ENCODE measurements at regions not wholly inside any gene's neighbourhood (a gene's known extent, or its start where the extent isn't known, plus 50 kb on each side); places are given as distances from the start of the nearest gene placed in this dataset.

GRCh38 chr2:181177376-181177775, 197.0 kb downstream of the UBE2E3 start:
- H3K4me1 Mint-ChIP-seq, result peaks cover 18% of the 10 kb centered on the region
- peaks cover 10% of the 10 kb centered on the region for H3K9me3 Mint-ChIP-seq
- H3K27ac Mint-ChIP-seq (ENCODE audit: low read depth), result no peak overlapping the region
- peaks cover 3% of the 10 kb centered on the region for H3K36me3 Mint-ChIP-seq (ENCODE audit: insufficient read depth)
- no peaks in the 10 kb centered on the region for H3K27me3 Mint-ChIP-seq
- no peak overlapping the region for H3K4me3 Mint-ChIP-seq
- DNase-seq (ENCODE audit: low spot score in 2 of 2) (no peak), ATAC-seq (replicated peaks; ENCODE audit: extremely low read depth, poor library complexity, severe bottlenecking) (no peak)

DNA sequence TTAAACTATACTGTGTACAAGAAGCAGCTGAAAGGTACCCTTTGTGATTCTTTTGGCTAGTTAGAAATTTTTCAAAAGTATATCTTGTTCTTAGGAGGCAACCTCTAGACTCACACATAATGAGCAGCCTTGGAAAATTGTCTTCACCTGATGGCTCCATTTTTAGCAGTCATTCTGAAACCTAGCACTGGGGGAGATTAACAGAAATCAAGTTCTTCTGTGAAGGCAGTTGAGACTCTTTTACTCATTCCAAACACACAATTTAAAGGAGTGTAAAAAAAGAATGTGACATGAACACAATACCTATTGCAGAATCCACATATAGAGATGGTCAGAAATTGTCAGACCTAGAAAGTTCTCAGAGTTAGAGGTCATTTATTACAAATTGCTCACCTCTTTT, 197.7 kb downstream of the UBE2E3 start:
- peaks cover 18% of the 10 kb centered on the region for H3K4me1 Mint-ChIP-seq
- no peaks in the 10 kb centered on the region for H3K27me3 Mint-ChIP-seq
- peaks cover 10% of the 10 kb centered on the region for H3K9me3 Mint-ChIP-seq
- no peak for ATAC-seq (replicated peaks; ENCODE audit: extremely low read depth, poor library complexity, severe bottlenecking)
- peak overlapping the region; percentile 20 for H3K4me3 Mint-ChIP-seq
- peak overlapping the region; percentile 85 for H3K27ac Mint-ChIP-seq (ENCODE audit: low read depth)
- DNase-seq (ENCODE audit: low spot score in 2 of 2), result no peak
- H3K36me3 Mint-ChIP-seq (ENCODE audit: insufficient read depth), result peaks cover 3% of the 10 kb centered on the region

DNA sequence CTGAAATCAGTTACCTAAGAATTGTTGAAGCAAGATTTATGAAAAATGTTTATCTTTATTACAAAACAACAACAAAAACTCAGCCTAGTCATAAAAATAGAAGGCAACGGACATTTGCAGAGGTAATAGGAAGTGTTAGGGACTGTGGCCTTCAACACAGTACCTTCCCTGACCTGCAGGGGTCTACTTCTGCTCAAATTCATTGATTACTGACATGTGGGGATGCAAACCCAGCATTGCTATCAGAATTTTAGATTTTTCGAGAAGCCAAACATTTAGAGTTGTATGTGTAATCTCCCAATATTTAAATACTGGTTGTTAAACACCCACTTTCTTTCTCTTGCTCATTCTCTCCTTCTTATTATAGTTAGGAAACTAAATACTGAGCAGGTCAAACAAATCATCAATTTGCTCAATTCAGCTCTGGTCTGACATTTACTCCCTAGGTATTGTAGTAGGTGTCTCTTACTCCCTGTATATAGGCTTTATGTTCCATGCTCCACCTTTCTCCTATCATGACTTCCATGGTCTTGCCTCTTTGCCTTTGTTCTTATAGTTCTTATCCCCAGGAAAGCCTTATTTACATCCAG, 198.5 kb downstream of the UBE2E3 start:
- Mint-ChIP-seq H3K27me3 (no peaks in the 10 kb centered on the region), H3K4me3 (peak overlapping the region; percentile 20), H3K9me3 (peaks cover 7% of the 10 kb centered on the region), H3K27ac (ENCODE audit: low read depth) (peak overlapping the region; percentile 85), H3K4me1 (peaks cover 18% of the 10 kb centered on the region), H3K36me3 (ENCODE audit: insufficient read depth) (peaks cover 3% of the 10 kb centered on the region)
- no peak for DNase-seq (ENCODE audit: low spot score in 2 of 2)
- ATAC-seq (replicated peaks; ENCODE audit: extremely low read depth, poor library complexity, severe bottlenecking), result peak; percentile 70

DNA sequence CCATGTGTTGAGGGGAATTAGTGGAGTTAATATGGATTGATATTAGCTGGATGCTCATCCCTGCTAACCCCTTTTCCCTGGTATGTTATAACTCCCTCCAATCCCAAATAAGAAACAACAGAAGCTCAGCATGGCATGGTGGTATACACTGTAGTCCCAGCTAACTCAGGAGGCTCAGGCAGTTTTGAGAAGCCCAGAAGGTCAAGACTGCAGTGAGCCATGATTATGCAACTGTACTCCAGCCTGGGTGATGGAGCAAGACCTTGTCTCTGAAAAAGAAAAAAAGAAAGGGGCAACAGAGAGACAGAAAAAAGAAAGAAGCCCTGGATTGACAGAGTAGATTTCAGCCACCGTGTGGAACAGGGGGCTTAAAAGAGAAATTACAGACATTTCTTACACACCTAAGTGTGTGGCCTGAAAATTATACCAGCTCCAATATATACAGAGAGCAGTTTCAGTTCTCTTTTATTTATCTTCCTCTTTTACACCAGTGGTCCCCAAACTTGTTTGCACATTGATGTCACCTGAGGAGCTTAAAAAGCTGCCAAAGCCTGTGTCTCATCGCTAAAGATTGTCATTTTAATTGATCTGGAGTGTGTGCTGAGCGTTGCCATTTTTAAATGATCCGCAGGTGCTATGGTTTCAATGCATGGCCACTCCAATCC, 203.6 kb downstream of the UBE2E3 start:
- DNase-seq (ENCODE audit: low spot score in 2 of 2), result no peak
- Mint-ChIP-seq H3K4me1 (peaks cover 28% of the 10 kb centered on the region), H3K4me3 (no peak overlapping the region), H3K27ac (ENCODE audit: low read depth) (no peak overlapping the region), H3K36me3 (ENCODE audit: insufficient read depth) (peaks cover 4% of the 10 kb centered on the region), H3K27me3 (no peaks in the 10 kb centered on the region), H3K9me3 (peaks cover 6% of the 10 kb centered on the region)
- ATAC-seq (replicated peaks; ENCODE audit: extremely low read depth, poor library complexity, severe bottlenecking), result no peak

DNA sequence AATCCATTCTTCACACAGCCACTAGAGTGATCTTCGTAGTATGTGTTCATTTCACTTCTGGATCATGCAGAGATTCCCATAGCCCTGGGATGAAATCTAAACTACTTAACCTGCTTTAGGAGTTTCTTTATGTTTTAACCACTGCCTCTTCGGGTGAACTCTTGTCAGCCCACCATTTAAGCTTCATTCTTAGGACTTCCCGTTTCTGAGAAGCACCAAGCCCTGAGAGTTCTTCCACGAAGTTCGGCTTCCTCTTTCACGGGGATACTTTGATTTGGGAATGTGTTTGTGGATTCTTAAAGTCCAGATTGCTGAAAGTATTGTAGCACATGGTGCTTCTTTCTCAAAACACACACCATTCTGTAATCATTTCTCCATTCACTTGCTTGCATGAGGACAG, 205.0 kb downstream of the UBE2E3 start:
- Mint-ChIP-seq H3K27ac (ENCODE audit: low read depth) (no peak overlapping the region), H3K4me3 (no peak overlapping the region)

DNA sequence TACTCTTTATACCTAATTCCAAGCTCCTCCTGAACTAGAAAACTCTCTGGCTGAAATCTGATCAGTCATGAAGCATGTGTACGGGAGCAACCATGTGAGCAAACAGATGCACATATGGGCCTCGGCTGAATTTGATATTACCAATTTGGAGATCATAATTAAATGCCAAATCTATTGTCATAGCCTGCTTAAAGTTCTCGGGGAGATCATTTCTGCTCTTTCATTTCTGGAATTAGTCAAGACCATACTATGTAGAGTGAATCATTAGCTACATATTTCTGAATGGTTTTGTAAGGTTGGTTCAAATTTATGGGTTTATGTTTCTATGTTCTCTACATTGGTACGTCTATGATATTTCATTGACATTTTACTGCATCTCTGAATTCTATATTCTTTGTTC, 205.5 kb downstream of the UBE2E3 start:
- ATAC-seq (replicated peaks; ENCODE audit: extremely low read depth, poor library complexity, severe bottlenecking) (no peak), DNase-seq (ENCODE audit: low spot score in 2 of 2) (no peak)
- no peaks in the 10 kb centered on the region for H3K27me3 Mint-ChIP-seq
- no peak overlapping the region for H3K27ac Mint-ChIP-seq (ENCODE audit: low read depth)
- peaks cover 5% of the 10 kb centered on the region for H3K36me3 Mint-ChIP-seq (ENCODE audit: insufficient read depth)
- no peaks in the 10 kb centered on the region for H3K9me3 Mint-ChIP-seq
- H3K4me1 Mint-ChIP-seq, result peaks cover 23% of the 10 kb centered on the region
- H3K4me3 Mint-ChIP-seq, result no peak overlapping the region

More for the DNA sequence above, 205.0 kb downstream of the UBE2E3 start:
- Mint-ChIP-seq H3K36me3 (ENCODE audit: insufficient read depth) (peaks cover 5% of the 10 kb centered on the region), H3K9me3 (no peaks in the 10 kb centered on the region), H3K27me3 (no peaks in the 10 kb centered on the region), H3K4me1 (peaks cover 18% of the 10 kb centered on the region)
- ATAC-seq (replicated peaks; ENCODE audit: extremely low read depth, poor library complexity, severe bottlenecking), result no peak
- no peak for DNase-seq (ENCODE audit: low spot score in 2 of 2)

- no peak for ATAC-seq (replicated peaks; ENCODE audit: extremely low read depth, poor library complexity, severe bottlenecking)
- Mint-ChIP-seq H3K27ac (ENCODE audit: low read depth) (no peak overlapping the region), H3K4me3 (no peak overlapping the region), H3K27me3 (no peaks in the 10 kb centered on the region), H3K36me3 (ENCODE audit: insufficient read depth) (peaks cover 5% of the 10 kb centered on the region), H3K4me1 (peaks cover 29% of the 10 kb centered on the region), H3K9me3 (peaks cover 5% of the 10 kb centered on the region)
- DNase-seq (ENCODE audit: low spot score in 2 of 2), result no peak
Measured at GRCh38 chr2:181188605-181189004, 208.2 kb downstream of the UBE2E3 start.

DNA sequence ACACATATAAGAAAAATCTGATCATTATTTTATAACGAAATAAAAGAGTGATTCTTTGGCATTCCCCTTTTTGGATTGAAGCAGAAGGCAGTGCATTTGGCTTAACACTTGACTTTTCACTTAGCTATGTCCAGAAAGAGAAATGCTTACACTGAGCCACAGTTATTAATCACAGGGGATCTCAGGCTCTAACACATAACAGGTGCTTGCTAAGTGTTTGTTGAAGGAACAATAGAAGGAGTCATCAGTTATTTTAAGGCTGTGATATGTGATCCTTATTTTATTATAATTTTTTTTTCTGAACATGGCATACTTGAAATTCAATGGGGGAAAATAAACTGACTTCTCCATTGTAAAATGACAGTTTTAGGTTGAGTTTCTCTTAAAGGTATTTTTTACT, 209.5 kb downstream of the UBE2E3 start:
- ATAC-seq (replicated peaks; ENCODE audit: extremely low read depth, poor library complexity, severe bottlenecking) (no peak), DNase-seq (ENCODE audit: low spot score in 2 of 2) (no peak)
- H3K27me3 Mint-ChIP-seq, result no peaks in the 10 kb centered on the region
- peaks cover 5% of the 10 kb centered on the region for H3K9me3 Mint-ChIP-seq
- no peak overlapping the region for H3K4me3 Mint-ChIP-seq
- no peak overlapping the region for H3K27ac Mint-ChIP-seq (ENCODE audit: low read depth)
- H3K36me3 Mint-ChIP-seq (ENCODE audit: insufficient read depth), result peaks cover 5% of the 10 kb centered on the region
- peaks cover 28% of the 10 kb centered on the region for H3K4me1 Mint-ChIP-seq

DNA sequence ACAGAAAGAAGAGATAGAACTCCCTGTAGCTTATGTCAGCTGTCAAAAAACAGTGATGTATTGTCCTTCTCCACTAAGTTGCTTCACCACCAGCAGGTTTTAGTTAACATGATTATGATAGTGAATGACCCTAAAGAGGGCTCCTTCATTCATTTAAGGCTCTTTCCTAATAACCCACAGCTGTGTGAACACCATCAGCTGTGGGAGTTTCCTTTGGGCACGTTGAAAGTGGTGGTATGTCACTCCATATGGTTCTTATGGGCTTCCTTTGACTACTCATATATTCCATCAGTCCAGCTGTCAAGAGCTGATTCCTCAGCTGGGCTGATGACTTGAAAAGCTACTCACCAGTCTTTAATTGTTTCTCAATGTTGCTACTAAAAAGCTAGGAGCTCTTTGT, 210.3 kb downstream of the UBE2E3 start:
- H3K4me1 Mint-ChIP-seq, result peaks cover 20% of the 10 kb centered on the region
- ATAC-seq (replicated peaks; ENCODE audit: extremely low read depth, poor library complexity, severe bottlenecking), result no peak

DNA sequence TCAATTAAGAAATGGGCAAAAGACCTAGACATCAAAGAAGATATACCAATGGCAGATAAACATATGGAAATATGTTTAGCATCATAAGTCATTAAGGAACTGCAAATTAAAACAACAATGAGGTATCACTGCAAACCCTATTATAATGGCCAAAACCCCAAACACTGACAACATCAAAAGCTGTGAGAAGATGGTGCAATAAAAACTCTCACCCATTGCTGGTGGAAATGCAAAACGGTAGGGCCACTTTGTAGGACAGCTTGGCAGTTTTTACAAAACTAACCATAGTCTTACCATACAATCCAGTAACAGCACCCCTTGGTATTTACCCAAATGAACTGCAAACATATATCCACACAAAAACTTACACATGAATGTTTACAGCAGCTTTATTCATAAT, 213.1 kb downstream of the UBE2E3 start:
- H3K4me3 Mint-ChIP-seq, result no peak overlapping the region
- ATAC-seq (replicated peaks; ENCODE audit: extremely low read depth, poor library complexity, severe bottlenecking) (no peak), DNase-seq (ENCODE audit: low spot score in 2 of 2) (no peak)
- H3K36me3 Mint-ChIP-seq (ENCODE audit: insufficient read depth), result peaks cover 3% of the 10 kb centered on the region
- no peak overlapping the region for H3K27ac Mint-ChIP-seq (ENCODE audit: low read depth)
- no peaks in the 10 kb centered on the region for H3K27me3 Mint-ChIP-seq
- H3K9me3 Mint-ChIP-seq, result peaks cover 5% of the 10 kb centered on the region
- peaks cover 36% of the 10 kb centered on the region for H3K4me1 Mint-ChIP-seq

More for the DNA sequence above, 210.3 kb downstream of the UBE2E3 start:
- Mint-ChIP-seq H3K27ac (ENCODE audit: low read depth) (no peak overlapping the region), H3K36me3 (ENCODE audit: insufficient read depth) (peaks cover 3% of the 10 kb centered on the region), H3K9me3 (peaks cover 5% of the 10 kb centered on the region), H3K27me3 (no peaks in the 10 kb centered on the region), H3K4me3 (no peak overlapping the region)
- no peak for DNase-seq (ENCODE audit: low spot score in 2 of 2)

GRCh38 chr2:181196401-181196800, 216.0 kb downstream of the UBE2E3 start:
- Mint-ChIP-seq H3K9me3 (peaks cover 12% of the 10 kb centered on the region), H3K27ac (ENCODE audit: low read depth) (peak overlapping the region; percentile 2), H3K4me3 (peak overlapping the region; percentile 36), H3K4me1 (peaks cover 39% of the 10 kb centered on the region), H3K27me3 (no peaks in the 10 kb centered on the region), H3K36me3 (ENCODE audit: insufficient read depth) (no peaks in the 10 kb centered on the region)
- DNase-seq (ENCODE audit: low spot score in 2 of 2) (no peak), ATAC-seq (replicated peaks; ENCODE audit: extremely low read depth, poor library complexity, severe bottlenecking) (no peak)

- H3K4me1 Mint-ChIP-seq, result peaks cover 41% of the 10 kb centered on the region
Measured at GRCh38 chr2:181197140-181197760, 216.8 kb downstream of the UBE2E3 start.

More at GRCh38 chr2:181197140-181197760, 216.8 kb downstream of the UBE2E3 start:
- H3K27me3 Mint-ChIP-seq, result no peaks in the 10 kb centered on the region
- peaks cover 3% of the 10 kb centered on the region for H3K36me3 Mint-ChIP-seq (ENCODE audit: insufficient read depth)
- peak overlapping the region; percentile 32 for H3K4me3 Mint-ChIP-seq
- DNase-seq (ENCODE audit: low spot score in 2 of 2) (no peak), ATAC-seq (replicated peaks; ENCODE audit: extremely low read depth, poor library complexity, severe bottlenecking) (peak; percentile 53)
- H3K27ac Mint-ChIP-seq (ENCODE audit: low read depth), result peak overlapping the region; percentile 68
- peaks cover 12% of the 10 kb centered on the region for H3K9me3 Mint-ChIP-seq

All from central memory CD8-positive, alpha-beta T cell (primary cell).